HEK293 (cell line): ENCODE measurements at regions not wholly inside any gene's neighbourhood (a gene's known extent, or its start where the extent isn't known, plus 50 kb on each side); places are given as distances from the start of the nearest gene placed in this dataset.

ENCODE experiments used
- CTCF ChIP-seq: fragments of 450-650 bp; formaldehyde crosslinking; IDR thresholded peaks from 2 replicates; pipeline ENCODE4 v1.5.1; 2016; ENCODE audit warnings: missing biosample characterization, missing genetic modification characterization
- MYNN ChIP-seq: fragments of 450-650 bp; formaldehyde crosslinking; IDR thresholded peaks from 2 replicates; pipeline ENCODE4 v1.5.1; 2016; ENCODE audit warnings: missing biosample characterization, missing genetic modification characterization, borderline replicate concordance
- MZF1 ChIP-seq: fragments of 450-650 bp; formaldehyde crosslinking; IDR thresholded peaks from 2 replicates; pipeline ENCODE4 v1.5.1; 2017; ENCODE audit warnings: missing biosample characterization, missing genetic modification characterization, borderline replicate concordance
- ZBTB11 ChIP-seq: fragments of 450-650 bp; formaldehyde crosslinking; conservative IDR thresholded peaks from 2 replicates; pipeline ENCODE4 v1.5.1; 2016; ENCODE audit warnings: low read depth, missing biosample characterization, missing genetic modification characterization
- ZFP37 ChIP-seq: fragments of 450-650 bp; formaldehyde crosslinking; IDR thresholded peaks from 2 replicates; pipeline ENCODE4 v1.5.1; 2016; ENCODE audit warnings: missing biosample characterization, missing genetic modification characterization
- ZFP41 ChIP-seq: fragments of 450-650 bp; formaldehyde crosslinking; IDR thresholded peaks from 2 replicates; pipeline ENCODE4 v1.5.1; 2016; ENCODE audit warnings: missing biosample characterization, missing genetic modification characterization, borderline replicate concordance
- ZNF239 ChIP-seq: fragments of 450-650 bp; formaldehyde crosslinking; IDR thresholded peaks from 2 replicates; pipeline ENCODE4 v1.5.1; 2016; ENCODE audit warnings: missing biosample characterization, missing genetic modification characterization
- TF ChIP-seq, protein P1 (sequence below): sonication (generic); formaldehyde crosslinking; IDR thresholded peaks from 2 replicates; pipeline ENCODE4 v1.8.1; 2022; ENCODE audit warnings: mild to moderate bottlenecking, moderate library complexity, missing genetic modification reagents
- TF ChIP-seq, protein P2 (sequence below): fragments of 450-650 bp; formaldehyde crosslinking; IDR thresholded peaks from 2 replicates; pipeline ENCODE4 v1.5.1; 2016; ENCODE audit warnings: missing biosample characterization, missing genetic modification characterization
- TF ChIP-seq, protein P3 (sequence below): fragments of 450-650 bp; formaldehyde crosslinking; IDR thresholded peaks from 2 replicates; pipeline ENCODE4 v1.5.1; 2016; ENCODE audit warnings: missing biosample characterization, missing genetic modification characterization
- TF ChIP-seq, protein P4 (sequence below): fragments of 450-650 bp; formaldehyde crosslinking; IDR thresholded peaks from 2 replicates; pipeline ENCODE4 v1.5.1; 2016; ENCODE audit warnings: missing biosample characterization, missing genetic modification characterization, borderline replicate concordance

- TF ChIP-seq, protein P1, sequence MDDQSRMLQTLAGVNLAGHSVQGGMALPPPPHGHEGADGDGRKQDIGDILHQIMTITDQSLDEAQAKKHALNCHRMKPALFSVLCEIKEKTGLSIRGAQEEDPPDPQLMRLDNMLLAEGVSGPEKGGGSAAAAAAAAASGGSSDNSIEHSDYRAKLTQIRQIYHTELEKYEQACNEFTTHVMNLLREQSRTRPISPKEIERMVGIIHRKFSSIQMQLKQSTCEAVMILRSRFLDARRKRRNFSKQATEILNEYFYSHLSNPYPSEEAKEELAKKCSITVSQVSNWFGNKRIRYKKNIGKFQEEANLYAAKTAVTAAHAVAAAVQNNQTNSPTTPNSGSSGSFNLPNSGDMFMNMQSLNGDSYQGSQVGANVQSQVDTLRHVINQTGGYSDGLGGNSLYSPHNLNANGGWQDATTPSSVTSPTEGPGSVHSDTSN: no peak
- TF ChIP-seq MYNN (tag by site-specific recombination): no peak
- no peak for TF ChIP-seq ZNF239 (tag by site-specific recombination)
- no peak for TF ChIP-seq MZF1 (tag by site-specific recombination)
- TF ChIP-seq, protein P2, sequence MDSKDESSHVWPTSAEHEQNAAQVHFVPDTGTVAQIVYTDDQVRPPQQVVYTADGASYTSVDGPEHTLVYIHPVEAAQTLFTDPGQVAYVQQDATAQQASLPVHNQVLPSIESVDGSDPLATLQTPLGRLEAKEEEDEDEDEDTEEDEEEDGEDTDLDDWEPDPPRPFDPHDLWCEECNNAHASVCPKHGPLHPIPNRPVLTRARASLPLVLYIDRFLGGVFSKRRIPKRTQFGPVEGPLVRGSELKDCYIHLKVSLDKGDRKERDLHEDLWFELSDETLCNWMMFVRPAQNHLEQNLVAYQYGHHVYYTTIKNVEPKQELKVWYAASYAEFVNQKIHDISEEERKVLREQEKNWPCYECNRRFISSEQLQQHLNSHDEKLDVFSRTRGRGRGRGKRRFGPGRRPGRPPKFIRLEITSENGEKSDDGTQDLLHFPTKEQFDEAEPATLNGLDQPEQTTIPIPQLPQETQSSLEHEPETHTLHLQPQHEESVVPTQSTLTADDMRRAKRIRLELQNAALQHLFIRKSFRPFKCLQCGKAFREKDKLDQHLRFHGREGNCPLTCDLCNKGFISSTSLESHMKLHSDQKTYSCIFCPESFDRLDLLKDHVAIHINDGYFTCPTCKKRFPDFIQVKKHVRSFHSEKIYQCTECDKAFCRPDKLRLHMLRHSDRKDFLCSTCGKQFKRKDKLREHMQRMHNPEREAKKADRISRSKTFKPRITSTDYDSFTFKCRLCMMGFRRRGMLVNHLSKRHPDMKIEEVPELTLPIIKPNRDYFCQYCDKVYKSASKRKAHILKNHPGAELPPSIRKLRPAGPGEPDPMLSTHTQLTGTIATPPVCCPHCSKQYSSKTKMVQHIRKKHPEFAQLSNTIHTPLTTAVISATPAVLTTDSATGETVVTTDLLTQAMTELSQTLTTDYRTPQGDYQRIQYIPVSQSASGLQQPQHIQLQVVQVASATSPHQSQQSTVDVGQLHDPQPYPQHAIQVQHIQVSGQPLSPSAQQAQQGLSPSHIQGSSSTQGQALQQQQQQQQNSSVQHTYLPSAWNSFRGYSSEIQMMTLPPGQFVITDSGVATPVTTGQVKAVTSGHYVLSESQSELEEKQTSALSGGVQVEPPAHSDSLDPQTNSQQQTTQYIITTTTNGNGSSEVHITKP (tag by site-specific recombination): no peak
- TF ChIP-seq, protein P3, sequence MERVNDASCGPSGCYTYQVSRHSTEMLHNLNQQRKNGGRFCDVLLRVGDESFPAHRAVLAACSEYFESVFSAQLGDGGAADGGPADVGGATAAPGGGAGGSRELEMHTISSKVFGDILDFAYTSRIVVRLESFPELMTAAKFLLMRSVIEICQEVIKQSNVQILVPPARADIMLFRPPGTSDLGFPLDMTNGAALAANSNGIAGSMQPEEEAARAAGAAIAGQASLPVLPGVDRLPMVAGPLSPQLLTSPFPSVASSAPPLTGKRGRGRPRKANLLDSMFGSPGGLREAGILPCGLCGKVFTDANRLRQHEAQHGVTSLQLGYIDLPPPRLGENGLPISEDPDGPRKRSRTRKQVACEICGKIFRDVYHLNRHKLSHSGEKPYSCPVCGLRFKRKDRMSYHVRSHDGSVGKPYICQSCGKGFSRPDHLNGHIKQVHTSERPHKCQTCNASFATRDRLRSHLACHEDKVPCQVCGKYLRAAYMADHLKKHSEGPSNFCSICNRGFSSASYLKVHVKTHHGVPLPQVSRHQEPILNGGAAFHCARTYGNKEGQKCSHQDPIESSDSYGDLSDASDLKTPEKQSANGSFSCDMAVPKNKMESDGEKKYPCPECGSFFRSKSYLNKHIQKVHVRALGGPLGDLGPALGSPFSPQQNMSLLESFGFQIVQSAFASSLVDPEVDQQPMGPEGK: no peak
- TF ChIP-seq, protein P4, sequence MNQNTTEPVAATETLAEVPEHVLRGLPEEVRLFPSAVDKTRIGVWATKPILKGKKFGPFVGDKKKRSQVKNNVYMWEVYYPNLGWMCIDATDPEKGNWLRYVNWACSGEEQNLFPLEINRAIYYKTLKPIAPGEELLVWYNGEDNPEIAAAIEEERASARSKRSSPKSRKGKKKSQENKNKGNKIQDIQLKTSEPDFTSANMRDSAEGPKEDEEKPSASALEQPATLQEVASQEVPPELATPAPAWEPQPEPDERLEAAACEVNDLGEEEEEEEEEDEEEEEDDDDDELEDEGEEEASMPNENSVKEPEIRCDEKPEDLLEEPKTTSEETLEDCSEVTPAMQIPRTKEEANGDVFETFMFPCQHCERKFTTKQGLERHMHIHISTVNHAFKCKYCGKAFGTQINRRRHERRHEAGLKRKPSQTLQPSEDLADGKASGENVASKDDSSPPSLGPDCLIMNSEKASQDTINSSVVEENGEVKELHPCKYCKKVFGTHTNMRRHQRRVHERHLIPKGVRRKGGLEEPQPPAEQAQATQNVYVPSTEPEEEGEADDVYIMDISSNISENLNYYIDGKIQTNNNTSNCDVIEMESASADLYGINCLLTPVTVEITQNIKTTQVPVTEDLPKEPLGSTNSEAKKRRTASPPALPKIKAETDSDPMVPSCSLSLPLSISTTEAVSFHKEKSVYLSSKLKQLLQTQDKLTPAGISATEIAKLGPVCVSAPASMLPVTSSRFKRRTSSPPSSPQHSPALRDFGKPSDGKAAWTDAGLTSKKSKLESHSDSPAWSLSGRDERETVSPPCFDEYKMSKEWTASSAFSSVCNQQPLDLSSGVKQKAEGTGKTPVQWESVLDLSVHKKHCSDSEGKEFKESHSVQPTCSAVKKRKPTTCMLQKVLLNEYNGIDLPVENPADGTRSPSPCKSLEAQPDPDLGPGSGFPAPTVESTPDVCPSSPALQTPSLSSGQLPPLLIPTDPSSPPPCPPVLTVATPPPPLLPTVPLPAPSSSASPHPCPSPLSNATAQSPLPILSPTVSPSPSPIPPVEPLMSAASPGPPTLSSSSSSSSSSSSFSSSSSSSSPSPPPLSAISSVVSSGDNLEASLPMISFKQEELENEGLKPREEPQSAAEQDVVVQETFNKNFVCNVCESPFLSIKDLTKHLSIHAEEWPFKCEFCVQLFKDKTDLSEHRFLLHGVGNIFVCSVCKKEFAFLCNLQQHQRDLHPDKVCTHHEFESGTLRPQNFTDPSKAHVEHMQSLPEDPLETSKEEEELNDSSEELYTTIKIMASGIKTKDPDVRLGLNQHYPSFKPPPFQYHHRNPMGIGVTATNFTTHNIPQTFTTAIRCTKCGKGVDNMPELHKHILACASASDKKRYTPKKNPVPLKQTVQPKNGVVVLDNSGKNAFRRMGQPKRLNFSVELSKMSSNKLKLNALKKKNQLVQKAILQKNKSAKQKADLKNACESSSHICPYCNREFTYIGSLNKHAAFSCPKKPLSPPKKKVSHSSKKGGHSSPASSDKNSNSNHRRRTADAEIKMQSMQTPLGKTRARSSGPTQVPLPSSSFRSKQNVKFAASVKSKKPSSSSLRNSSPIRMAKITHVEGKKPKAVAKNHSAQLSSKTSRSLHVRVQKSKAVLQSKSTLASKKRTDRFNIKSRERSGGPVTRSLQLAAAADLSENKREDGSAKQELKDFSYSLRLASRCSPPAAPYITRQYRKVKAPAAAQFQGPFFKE (tag by site-specific recombination): no peak
- no peak for TF ChIP-seq ZFP41
- no peak for TF ChIP-seq CTCF
- TF ChIP-seq ZFP37: no peak
- no peak for TF ChIP-seq ZBTB11 (tag by site-specific recombination)
Measured at GRCh38 chr12:118685983-118686607, 295.2 kb upstream of the SRRM4 start.
